Natural killer cell (primary cell): ENCODE measurements at regions not wholly inside any gene's neighbourhood (a gene's known extent, or its start where the extent isn't known, plus 50 kb on each side); places are given as distances from the start of the nearest gene placed in this dataset.

Experiments
- ATAC-seq, 3 donors: fragments of 150-1000 bp in 2 of 3; fragments of 200-7000 bp in 1 of 3; cut with Tn5 transposase; 1 replicate in 1 of 3; 2 replicates in 2 of 3; pipeline ENCODE4 v1.10.0; 2021; ENCODE audit warnings: mild to moderate bottlenecking in 2 of 3, moderate library complexity in 2 of 3
- DNase-seq, 2 donors: peaks; one replicate each; pipeline versions ENCODE4 v3.0.0 to v3.0.0-alpha.2; 2013 to 2021; ENCODE audit warnings: mixed read lengths in 1 of 2
- H3K27ac ChIP-seq: one replicate; pipeline ENCODE4 v1.5.1; 2013; ENCODE audit warnings: mild to moderate bottlenecking, low read length
- H3K27me3 ChIP-seq: one replicate; pipeline ENCODE4 v1.6.1; 2013; ENCODE audit warnings: low read length; ENCODE audit not compliant: control insufficient read depth, insufficient read depth
- H3K36me3 ChIP-seq: one replicate; pipeline ENCODE4 v1.6.1; 2013; ENCODE audit warnings: low read length; ENCODE audit not compliant: control insufficient read depth, insufficient read depth
- H3K4me1 ChIP-seq: one replicate; pipeline ENCODE4 v1.6.1; 2013; ENCODE audit warnings: low read length; ENCODE audit not compliant: control insufficient read depth, insufficient read depth
- H3K4me3 ChIP-seq: one replicate; pipeline ENCODE4 v1.5.1; 2013; ENCODE audit warnings: low read length
- H3K9me3 ChIP-seq: one replicate; pipeline ENCODE4 v1.6.1; 2013; ENCODE audit warnings: low read length; ENCODE audit not compliant: control insufficient read depth, insufficient read depth
- H3K27ac Mint-ChIP-seq, 2 donors: one replicate each; pipeline ENCODE4 v1.8.0; 2022; ENCODE audit warnings: mild to moderate bottlenecking in 2 of 2, mixed read lengths in 2 of 2, moderate library complexity in 1 of 2
- H3K27me3 Mint-ChIP-seq, 2 donors: one replicate each; pipeline ENCODE4 v1.8.0; 2022; ENCODE audit warnings: low read depth in 2 of 2, mixed read lengths in 2 of 2
- H3K36me3 Mint-ChIP-seq: one replicate; pipeline ENCODE4 v1.8.0; 2022; ENCODE audit warnings: mixed read lengths
- H3K4me1 Mint-ChIP-seq, 2 donors: one replicate each; pipeline ENCODE4 v1.8.0; 2022; ENCODE audit warnings: mixed read lengths in 2 of 2
- H3K4me3 Mint-ChIP-seq: one replicate; pipeline ENCODE4 v1.8.0; 2022; ENCODE audit warnings: mild to moderate bottlenecking, moderate library complexity, mixed read lengths
- H3K9me3 Mint-ChIP-seq, 2 donors: one replicate each; pipeline ENCODE4 v1.8.0; 2022; ENCODE audit warnings: mixed read lengths in 2 of 2
- WGBS: methylation state at CpG from one replicate; pipeline ENCODE4 v1.1.7; 2013; ENCODE audit warnings: missing lambda C conversion rate; ENCODE audit not compliant: insufficient coverage; 5-methylcytosine and 5-hydroxymethylcytosine counted together
- intact Hi-C: fragments of 100-400 bp; cut with micrococcal nuclease; formaldehyde crosslinking; loops from one replicate; pipeline ENCODE4 v1.14.2; 2022
- TF ChIP-seq, protein P1 (sequence below): fragments of 200-600 bp; IDR thresholded peaks from one replicate; pipeline ENCODE4 v1.8.0; 2022; ENCODE audit warnings: antibody characterized with exemption

DNA sequence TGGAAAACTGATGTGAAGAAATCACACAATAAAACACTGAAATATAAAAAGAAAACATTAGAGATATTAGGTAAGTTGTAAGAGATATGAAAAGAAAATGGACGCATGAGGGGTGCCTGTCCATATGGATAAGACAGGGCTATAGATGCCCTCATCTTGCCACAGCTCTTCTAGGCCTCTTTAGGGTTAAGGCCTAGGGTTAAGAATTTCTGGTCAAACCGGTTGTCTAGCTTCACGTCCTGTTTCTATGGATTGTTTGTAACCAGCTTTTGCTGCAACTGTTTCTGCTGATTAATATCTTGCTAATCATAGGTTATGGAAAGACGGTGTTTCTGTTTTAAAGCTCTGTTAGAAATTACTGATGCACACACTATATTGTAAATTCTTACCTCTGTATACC lies 389.9 kb upstream of the CTNND2 start:
- ATAC-seq (no peak), DNase-seq (no peak)
- Mint-ChIP-seq H3K36me3 (no peaks in the 10 kb centered on the region), H3K9me3 (peaks cover 8 to 9% of the 10 kb centered on the region in 2 donors), H3K4me3 (no peak overlapping the region), H3K27me3 (no peaks in the 10 kb centered on the region), H3K4me1 (no peaks in the 10 kb centered on the region), H3K27ac (no peak overlapping the region)
- no peak overlapping the region for H3K4me3 ChIP-seq
- no peak overlapping the region for H3K27ac ChIP-seq
- H3K4me1 ChIP-seq = no peaks in the 10 kb centered on the region
- H3K9me3 ChIP-seq = no peaks in the 10 kb centered on the region
- H3K36me3 ChIP-seq = no peaks in the 10 kb centered on the region
- intact Hi-C loops = loop anchor here (5.0 kb wide), 1 partner anchor 1663 kb away; no protein-coding TSS in a partner anchor
- H3K27me3 ChIP-seq = no peaks in the 10 kb centered on the region
- TF ChIP-seq, protein P1, sequence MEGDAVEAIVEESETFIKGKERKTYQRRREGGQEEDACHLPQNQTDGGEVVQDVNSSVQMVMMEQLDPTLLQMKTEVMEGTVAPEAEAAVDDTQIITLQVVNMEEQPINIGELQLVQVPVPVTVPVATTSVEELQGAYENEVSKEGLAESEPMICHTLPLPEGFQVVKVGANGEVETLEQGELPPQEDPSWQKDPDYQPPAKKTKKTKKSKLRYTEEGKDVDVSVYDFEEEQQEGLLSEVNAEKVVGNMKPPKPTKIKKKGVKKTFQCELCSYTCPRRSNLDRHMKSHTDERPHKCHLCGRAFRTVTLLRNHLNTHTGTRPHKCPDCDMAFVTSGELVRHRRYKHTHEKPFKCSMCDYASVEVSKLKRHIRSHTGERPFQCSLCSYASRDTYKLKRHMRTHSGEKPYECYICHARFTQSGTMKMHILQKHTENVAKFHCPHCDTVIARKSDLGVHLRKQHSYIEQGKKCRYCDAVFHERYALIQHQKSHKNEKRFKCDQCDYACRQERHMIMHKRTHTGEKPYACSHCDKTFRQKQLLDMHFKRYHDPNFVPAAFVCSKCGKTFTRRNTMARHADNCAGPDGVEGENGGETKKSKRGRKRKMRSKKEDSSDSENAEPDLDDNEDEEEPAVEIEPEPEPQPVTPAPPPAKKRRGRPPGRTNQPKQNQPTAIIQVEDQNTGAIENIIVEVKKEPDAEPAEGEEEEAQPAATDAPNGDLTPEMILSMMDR = no peak
- 88% methylated on average over 4 of the region's 4 CpGs for WGBS

DNA sequence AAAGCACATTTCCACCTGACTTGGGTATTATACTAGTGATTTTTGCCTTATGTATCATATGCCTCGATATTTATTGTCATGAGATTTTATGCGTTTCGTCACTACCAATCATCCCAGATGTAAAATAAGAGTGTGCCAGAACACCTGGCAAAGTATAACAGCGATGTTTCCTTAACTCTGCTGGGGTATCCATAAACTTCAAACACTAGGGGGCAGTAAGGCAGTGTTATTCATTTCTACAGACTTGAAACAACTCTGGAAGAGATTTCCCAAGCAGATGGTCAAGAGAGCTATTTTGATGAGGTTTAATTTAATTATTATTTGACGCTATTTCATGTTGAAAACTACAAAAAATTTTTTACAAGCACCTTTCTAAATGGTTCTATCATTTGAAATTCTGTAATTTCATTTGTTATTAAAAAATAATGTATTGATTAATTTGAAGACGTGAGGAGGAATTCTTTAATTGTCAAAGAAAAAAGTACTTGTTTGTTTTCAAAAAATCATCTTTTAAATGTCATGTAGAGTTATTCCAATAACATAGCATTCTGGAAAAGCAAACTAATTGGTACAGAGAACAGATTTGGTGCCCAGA lies 388.5 kb upstream of the CTNND2 start:
- ATAC-seq (no peak), DNase-seq (peak in 1 of 2 donors; percentile 3)
- no peaks in the 10 kb centered on the region for H3K4me1 ChIP-seq
- no peaks in the 10 kb centered on the region for H3K36me3 ChIP-seq
- no peaks in the 10 kb centered on the region for H3K27me3 ChIP-seq
- Mint-ChIP-seq H3K9me3 (peaks cover 8 to 11% of the 10 kb centered on the region in 2 donors), H3K27ac (no peak overlapping the region), H3K4me1 (no peaks in the 10 kb centered on the region), H3K36me3 (no peaks in the 10 kb centered on the region), H3K4me3 (no peak overlapping the region), H3K27me3 (no peaks in the 10 kb centered on the region)
- intact Hi-C loops = loop anchor here (5.0 kb wide), 1 partner anchor 1665 kb away; no protein-coding TSS in a partner anchor
- no peak overlapping the region for H3K4me3 ChIP-seq
- TF ChIP-seq, protein P1 = no peak
- H3K27ac ChIP-seq = no peak overlapping the region
- H3K9me3 ChIP-seq = no peaks in the 10 kb centered on the region
- 33% methylated on average over 4 of the region's 6 CpGs for WGBS

DNA sequence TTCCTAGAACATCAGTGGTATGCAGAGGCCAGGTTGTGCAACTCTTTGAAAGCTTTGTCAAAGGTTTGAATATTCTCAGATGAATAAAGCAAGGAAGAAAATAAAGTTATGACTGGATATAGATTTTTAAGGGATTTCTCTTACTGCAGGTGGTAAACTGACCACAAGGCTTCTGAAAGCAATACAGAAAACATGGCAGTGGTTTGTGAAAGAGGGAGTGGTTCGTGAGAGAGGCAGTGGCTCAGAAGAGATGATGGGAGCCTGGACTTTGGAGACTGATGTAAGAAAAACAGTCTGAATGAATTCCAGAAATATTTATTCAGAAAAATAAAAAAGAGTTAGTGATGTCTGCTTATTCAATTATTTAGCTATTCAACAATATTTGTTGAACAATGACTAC lies 380.4 kb upstream of the CTNND2 start:
- no peaks in the 10 kb centered on the region for H3K27me3 Mint-ChIP-seq
- H3K9me3 Mint-ChIP-seq = peaks cover 13 to 15% of the 10 kb centered on the region in 2 donors
- no peaks in the 10 kb centered on the region for H3K4me1 ChIP-seq
- H3K27me3 ChIP-seq = no peaks in the 10 kb centered on the region
- no peak overlapping the region for H3K27ac ChIP-seq
- no peaks in the 10 kb centered on the region for H3K36me3 Mint-ChIP-seq
- no peak for DNase-seq
- H3K9me3 ChIP-seq = no peaks in the 10 kb centered on the region
- H3K4me1 Mint-ChIP-seq = no peaks in the 10 kb centered on the region
- H3K27ac Mint-ChIP-seq = no peak overlapping the region
- TF ChIP-seq, protein P1 = no peak
- no peak for ATAC-seq
- intact Hi-C loops = no loop called here
- no peak overlapping the region for H3K4me3 ChIP-seq
- WGBS = 73% methylated on average over 1 of the region's 1 CpG
- H3K36me3 ChIP-seq = no peaks in the 10 kb centered on the region
- H3K4me3 Mint-ChIP-seq = no peak overlapping the region
